HG02759 (cell line): ENCODE measurements at regions not wholly inside any gene's neighbourhood (a gene's known extent, or its start where the extent isn't known, plus 50 kb on each side); places are given as distances from the start of the nearest gene placed in this dataset.
"Not testable (repeated sequence)": the region's sequence is repeated elsewhere in the genome, so short reads cannot be mapped to it uniquely, and the experiment has no call there.

Experiments
- ATAC-seq: cut with Tn5 transposase; IDR thresholded peaks from one replicate; pipeline ENCODE4 v1.9.1; 2021; ENCODE audit warnings: mild to moderate bottlenecking, moderate library complexity; ENCODE audit not compliant: unreplicated experiment

DNA sequence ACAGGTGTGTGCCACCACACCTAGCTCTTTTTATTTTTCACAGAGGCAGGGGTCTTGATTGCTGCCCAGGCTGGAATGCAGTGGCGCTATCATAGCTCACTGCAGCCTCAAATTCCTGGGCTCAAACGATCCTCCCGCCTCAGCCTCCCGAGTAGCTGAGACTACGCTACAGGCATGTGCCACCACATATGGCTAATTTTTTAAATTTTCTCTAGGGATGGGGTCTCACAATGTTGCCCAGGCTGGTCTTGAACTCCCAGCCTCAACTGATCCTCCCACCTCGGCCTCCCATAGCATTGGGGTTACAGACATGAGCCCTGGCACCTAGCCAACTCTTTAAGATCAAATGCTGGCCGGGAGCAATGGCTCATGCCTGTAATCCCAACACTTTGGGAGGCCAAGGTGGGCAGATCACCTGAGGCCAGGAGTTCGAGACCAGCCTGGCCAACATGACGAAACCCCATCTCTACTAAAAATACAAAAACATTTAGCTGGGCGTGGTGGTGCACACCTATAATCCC lies 50.6 kb upstream of the MYL10 start:
- ATAC-seq = not testable (repeated sequence)

DNA sequence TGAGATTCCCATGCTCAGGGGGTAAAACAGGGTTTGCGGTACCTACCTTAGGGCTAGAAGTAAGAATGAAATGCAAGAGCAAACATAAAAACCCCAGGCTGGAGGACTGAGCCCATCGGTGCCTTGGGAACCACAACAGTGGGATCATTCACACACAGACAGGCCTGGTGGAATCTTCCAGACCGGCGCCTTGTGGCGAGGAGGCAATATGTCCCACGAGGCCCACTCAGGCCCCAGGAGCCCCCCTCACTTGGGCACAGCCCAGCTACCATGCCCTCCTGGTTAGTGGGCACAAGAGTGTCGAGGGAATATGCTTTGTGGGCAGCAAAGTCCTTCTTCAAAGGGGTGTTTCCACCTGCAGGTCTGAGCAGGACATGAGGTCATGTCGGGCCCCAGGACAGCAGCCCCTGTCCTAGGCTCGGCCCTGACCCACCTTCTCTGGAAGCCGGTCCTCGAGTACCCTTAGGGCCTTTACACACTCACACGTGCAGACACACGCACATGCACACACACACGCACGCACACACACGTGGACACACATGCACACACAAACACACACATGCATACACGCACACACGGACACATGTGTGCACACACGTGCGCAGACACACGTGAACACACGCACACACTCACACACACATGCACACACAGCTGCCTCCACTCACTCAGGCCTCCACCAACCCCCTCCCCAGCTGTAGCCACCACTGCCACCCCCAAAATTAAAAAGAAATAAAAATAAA lies 51.5 kb upstream of the MYL10 start:
- ATAC-seq = no peak

DNA sequence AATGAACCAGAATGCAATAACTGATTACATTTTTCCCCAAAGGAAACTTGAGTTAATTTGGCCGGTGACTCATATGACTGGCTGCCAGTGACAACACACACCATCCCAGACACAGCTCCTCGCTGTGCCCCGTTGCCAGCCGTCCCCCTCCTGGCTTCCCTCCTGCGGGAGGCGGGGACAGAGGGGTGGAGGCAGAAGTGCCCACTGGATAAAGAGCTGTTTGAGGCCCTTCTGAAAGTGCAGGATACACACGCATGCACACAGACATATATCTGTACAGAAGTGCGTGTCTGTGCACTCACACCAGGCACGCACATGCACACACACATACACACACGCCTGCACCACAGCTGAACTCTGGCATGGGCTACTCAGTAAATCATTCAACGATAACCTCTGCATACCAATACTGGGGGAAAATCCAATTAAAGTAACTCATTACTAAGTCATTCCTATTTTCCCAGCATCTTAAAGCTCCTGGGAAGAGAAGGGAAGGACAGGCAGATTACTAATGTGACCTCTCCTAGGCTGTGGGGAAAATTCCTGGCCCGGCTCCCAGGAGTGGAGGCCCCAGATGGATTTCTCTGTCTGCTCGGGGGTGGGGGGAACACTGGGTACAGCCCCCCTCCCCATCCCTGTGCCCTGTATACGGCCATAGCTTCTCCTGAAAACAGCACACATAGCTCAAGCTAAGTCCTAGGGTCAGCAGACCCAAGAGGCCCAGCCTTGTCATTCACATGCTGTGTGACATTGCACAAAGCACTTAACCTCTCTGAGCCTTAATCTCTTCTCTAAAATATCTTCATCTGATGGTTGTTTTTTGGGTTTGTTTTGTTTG lies 52.3 kb upstream of the MYL10 start:
- no peak for ATAC-seq

DNA sequence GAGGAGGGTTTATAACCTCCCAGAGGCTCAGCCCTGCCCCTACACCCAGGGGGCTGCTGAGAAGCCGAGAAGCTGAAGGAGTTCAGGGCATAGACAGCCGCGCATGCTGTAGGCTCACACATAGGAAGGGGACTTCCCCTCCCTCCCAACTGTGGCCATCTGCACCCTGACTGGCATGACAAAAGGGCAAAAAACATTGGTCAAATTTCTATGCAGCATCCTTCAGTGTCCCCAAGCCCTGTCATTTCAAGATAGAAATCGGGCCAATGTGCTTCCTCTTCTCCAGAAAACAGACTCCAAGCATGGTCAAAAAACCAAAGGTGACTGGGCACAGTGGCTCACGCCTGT lies 55.9 kb upstream of the MYL10 start:
- no peak for ATAC-seq

DNA sequence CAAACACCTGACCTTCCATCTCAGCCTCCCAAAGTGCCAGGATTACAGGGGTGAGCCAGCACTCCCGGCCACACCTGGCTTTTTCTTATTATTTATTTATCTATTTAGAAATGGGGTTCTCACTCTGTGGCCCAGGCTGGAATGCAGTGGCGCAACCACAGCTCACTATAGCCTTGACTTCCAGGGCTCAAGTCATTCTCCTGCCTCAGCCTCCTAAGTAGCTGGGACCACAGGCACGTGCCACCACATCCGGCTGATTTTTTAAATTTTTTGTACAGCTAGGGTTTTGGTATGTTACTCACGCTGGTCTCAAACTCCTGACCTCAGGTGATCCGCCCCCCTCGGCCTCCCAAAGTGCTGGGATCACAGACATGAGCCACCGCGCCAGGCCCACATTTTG lies 56.9 kb upstream of the MYL10 start:
- ATAC-seq = no peak

DNA sequence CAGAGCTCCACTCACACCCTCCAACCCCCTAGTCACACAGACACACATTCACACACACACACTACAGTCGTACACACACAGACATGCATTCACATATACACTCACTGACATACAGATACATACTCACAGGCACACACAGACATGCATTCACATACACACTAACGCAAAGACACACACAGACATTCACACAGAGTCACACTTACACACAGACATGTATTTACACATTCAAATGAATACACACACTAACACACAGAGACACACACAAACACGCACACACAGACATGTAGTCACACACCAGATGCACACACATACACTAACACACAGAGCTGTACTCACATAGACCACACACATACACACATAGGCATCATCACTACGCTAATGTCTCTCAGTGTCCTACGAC lies 58.0 kb upstream of the MYL10 start:
- no peak for ATAC-seq

DNA sequence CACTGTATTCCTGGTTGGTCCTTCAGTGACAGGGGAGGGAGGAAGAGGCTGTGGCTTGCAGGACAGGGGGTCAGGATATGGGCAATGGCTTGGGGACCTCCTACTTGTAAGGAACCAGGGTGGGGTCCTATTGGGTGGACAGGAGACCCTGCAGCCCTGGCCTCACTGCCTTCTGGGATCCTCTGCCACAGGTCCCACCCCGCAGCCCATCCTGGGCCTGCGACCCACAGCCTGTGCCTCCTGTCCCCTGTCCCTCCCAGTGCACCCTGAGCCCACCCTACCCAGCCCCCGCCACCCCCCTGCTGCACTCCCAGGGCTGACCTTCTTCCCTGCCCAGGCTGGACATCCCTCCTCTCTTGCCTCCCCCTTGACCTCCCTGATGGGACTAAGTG lies 58.7 kb upstream of the MYL10 start:
- ATAC-seq = no peak

DNA sequence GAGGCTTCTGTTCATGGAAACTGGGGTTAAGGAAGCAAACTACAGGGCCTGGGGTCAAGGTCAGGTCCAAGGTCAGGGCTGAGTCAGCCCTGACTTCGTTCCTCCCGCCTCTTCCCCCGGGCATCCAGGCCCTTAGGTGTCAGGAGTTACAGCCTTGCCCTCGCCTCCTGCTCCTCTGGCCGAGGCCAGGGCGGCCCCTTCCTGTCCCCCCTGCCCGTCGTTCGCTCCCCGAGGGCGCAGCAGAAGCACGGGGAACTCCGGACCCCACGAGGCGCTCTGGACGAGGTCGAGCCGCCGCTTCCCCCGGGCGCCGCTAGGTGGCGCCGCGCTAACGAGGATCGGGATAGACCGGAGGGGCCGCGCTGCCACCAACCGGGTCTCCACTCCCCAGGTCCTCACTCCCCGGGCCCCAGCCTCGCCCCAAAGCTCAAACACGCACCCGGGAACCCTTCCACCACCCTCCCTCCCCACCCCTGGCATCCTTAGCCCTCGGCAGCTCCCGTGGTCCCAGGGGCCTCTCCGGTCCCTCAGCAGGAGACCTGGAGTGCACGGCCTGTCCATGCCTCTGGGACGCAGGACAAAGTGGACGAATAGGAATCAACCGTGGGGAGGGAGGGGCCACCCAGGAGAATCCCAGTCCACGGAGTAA lies 59.2 kb upstream of the MYL10 start:
- peak; percentile 73 for ATAC-seq

DNA sequence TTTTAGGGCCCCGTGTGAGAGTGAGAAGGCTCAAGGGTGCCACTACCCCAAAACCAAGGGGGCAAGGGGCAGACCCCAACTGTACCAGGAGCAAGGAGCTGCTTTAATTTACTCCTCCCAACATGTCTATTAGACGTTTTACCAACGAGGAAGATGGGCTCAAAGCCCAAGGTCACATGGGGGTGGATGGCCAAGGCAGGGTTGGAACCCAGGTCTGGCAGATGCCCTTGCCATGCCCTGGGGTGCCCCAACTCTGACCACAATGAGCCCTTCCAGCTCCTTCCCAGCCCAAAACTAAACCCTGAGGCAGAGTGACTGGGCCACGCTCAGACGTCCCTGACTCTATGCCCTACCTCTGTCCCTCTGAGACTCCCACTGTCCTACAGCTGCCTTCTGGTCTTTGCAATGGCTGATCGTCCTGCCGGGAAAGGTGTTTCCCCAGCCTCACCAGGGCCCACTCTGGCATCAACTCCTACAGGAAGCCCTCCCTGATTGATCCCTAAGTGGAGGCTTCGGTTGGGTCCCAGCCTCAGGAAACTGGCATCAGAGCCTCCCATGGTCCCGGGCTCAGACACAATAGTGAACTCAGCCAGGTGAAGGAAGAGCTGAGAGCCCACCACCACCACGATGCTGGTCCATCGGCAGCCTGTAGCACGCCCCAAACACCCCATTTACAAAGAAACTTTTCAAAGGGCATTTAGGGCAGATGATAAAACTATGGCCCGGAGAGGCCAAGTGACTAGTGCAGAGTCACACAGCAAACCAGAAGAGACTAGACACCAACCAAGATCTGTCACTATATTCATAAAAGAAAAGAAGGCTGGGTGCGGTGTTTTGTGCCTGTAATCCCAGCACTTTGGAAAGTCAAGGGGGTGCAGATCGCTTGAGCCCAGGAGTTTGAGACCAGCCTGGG lies 60.2 kb upstream of the MYL10 start:
- ATAC-seq = no peak

DNA sequence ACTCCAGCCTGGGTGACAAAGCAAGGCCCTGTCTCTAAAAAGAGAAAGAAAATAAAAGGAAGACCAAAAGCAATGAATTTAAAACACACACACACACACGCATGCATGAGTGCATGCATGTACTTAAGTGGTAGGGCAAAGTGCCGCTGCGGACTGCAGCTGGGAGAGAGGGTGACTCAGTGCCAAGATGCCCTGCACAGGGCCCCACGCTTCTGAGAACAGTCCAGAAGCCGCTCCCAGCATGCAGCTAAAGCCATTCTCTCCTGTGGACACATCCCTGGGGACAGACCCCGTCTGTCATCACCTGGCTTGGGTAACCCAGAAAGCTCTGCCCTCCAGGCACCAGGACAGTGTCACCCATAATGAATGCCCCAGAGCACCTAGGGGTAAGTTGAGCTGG lies 61.0 kb upstream of the MYL10 start:
- ATAC-seq = no peak

DNA sequence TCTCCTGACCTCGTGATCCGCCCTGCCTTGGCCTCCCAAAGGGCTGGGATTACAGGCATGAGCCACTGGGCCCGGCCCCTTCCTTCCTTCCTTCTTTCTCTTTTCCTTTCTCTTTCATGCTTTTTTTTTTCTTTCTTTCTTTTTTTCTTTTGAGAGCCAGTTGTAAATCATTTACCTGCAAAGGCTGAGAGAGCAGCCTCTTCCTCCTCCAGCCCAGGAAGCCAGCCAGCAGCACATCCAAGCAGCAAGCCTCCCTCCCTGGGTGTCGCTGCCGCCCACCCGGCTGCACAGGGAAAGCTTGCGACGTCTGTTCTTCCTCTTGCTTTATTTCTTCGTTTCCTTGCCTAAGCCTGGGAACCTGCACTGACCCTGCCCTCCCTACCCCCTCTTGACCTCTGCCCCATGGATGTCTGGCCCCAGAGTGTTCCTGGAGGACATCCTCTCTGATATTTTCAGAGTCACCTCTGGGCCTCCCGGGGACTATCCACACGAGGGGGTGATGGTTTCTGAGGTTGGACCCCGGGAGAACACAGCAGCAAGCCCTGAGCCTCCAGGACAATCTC lies 62.8 kb upstream of the MYL10 start:
- no peak for ATAC-seq

DNA sequence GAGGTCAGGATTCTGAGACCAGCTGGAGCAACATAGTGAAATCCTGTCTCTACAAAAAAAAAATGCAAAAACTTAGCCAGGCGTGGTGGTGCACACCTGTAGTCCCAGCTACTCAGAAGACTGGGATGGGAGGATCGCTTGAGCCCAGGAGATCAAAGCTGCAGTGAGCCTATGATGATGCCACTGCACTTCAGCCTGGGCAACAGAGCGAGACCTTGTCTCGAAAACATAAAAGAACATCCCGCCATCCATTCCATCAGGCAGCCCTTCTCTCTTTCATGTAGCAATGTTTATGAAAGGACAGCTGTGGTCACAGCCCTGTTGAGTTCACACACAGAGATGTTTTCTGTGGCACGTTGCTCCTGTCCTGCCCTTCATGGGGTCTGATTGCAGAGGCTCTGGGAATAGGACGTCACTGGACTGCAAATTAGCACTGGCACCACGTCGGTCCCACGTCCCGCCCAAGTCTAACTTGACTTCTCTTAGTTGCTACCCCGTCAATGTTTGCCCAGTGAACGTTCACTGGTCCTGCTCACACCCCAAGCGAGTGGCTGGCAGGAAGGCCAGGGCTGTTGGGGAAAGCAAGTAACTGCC lies 64.5 kb upstream of the MYL10 start:
- ATAC-seq = no peak

DNA sequence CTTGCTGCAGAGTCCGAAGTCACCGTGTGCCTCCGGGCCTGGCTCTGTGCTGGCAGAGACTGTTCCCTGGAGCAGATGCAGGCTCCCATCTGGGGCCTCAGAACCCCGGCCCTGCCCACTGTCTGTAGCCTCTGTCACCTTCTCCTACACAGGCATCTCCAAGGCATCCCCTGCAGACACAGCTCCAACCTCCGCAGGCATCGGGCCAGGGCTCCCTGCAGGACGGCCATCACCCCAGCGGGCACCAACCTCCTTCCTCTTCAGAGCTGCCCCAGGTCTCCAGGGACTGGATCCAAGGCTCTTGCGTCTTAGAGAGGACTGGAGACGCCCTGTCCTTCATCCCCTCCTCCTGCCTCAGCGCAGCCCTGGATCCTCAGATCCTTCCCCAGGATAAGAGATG lies 69.9 kb upstream of the MYL10 start:
- no peak for ATAC-seq

DNA sequence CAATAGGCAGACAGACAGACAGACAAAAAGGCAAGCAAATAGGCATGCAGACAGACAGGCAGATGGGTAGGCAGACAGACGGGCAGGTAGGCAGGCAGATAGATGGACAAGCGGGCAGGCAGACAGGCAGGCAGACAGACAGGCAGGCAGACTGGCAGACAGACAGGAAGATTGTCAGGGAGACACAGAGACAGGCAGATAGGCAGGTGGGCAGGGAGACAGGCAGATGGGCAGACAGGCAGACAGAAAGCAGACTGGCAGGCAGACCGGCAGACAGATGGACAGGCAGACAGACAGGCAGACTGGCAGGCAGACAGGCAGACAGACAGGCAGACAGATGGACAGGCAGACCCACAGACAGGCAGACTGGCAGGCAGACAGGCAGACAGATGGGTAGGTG lies 70.3 kb upstream of the MYL10 start:
- no peak for ATAC-seq

DNA sequence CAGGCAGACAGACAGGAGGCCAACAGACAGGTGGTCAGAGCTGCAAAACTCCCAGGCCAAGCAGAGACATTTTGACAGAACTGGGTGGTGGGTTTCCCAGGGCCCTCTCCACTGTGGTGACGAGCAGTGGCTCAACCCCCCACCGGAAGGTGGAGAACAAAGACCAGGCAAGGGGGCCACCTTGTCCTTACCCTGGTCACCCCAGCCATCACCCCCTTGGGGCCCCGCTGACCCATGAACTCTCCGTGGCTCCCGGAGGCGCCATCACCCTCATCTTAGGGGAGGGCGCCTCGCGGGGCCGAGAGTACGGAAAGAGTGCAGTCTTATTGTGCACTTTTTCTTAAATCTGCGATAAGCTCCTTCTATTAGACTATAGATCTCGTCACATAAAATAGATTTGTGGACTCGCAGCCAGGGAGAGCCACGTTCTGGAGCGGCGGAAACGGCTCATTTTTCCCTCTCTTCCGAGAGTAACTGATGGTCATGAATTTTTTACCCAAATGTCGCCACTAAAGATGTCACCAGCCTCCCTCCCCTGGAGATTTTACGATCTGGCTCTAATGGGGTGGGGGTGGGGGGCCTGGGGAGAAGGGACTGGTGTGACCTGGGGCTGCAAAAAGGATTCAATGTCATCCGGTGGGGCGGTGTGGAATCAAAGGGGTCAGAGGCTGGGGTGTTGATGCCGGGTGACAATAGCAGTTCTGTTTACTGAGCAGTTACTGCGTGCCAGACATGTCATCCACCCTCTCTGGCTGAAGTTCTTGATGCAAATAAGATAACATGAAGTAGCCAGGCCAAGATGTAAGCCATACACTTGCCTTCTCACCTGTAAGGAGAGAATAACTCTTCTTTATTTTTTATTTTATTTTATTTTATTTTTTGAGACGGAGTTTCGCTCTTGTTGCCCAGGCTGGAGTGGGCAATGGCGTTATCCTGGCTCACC lies 71.1 kb upstream of the MYL10 start:
- ATAC-seq = no peak

DNA sequence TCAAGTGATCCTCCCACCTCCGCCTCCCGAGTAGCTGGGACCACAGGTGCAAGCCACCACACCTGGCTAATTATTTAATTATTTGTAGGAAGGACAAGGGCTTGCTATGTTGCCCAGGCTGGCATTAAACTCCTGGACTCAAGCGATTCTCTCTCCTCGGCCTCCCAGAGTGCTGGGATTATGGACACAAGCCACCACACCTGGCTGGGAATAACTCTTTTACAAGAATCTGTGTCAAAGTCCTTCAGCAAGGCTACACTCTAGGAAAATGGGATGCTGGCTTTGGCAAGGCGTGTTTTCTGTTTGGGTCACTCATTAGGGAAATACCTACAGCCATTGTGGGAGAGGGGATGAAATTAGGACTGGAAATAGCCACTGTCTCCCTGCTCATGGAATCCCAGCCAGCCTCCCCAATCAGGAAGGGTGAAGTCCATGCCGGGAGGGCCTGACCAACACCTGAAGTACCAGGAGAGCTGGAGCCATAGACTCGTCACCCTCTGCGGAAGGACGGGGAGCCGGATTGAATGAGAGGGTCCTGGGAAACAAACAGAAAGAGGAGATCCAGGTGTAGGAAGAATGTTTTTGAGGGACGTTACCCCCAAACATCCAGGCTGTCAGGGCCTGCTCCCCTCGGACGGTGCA lies 72.2 kb upstream of the MYL10 start:
- ATAC-seq = no peak

DNA sequence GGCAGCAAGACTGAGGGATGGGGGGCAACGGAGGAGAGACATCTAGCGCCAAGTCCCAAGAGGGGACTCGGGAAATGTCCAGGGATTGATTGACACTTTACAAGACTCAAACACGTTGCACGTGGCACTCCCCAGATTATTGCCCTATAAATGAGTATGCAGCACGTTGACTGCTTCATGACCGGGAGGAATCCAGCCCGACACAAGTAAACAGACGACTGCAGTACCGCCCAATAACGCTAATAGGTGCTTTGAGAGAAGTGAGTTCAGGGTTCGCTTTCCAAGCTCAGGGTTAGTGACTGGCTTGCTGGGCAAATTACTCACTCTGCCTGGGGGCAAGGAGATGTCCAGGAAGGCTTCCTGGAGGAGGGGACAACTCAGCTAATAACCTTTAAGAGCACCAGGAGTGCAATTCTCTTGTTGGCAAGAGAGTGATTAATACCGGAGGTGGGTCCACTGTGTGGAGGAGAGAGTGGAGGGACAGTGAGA lies 73.3 kb upstream of the MYL10 start:
- no peak for ATAC-seq

DNA sequence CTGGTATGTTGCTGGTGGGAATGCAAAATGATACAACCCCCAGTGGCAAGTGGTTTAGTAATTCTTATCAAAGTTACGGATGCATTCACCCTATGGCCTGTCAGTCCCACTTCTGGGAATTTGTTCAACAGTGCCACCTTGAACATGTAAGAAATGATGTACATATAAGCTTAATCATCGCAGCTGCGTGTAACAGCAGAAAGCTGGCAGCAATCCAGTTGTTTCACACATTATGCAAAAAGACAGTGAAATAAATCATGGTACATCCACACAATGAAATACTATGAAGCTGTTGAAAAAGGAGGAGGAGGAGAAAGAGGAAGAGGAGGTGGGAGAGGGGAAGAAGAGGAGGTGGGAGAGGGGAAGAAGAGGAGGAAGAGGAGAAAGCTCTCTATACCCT lies 76.2 kb upstream of the MYL10 start:
- no peak for ATAC-seq
